ENCODE measurements at regions not wholly inside any gene's neighbourhood (a gene's known extent, or its start where the extent isn't known, plus 50 kb on each side); places are given as distances from the start of the nearest gene placed in this dataset.
"Not testable (repeated sequence)": the region's sequence is repeated elsewhere in the genome, so short reads cannot be mapped to it uniquely, and the experiment has no call there.

GRCh38 chr10:61211468-61211867, 241.7 kb downstream of the TMEM26 start:
- TF ChIP-seq CTCF (IDR thresholded peaks at IDR 0.05; ENCODE audit: insufficient read depth, low read length, poor library complexity, severe bottlenecking), result no peak

GRCh38 chr10:61197057-61197456, 253.1 kb upstream of the RHOBTB1 start:
- DNase-seq (ENCODE audit: extremely low read depth, insufficient read length), result no peak
- no peak for TF ChIP-seq CTCF (IDR thresholded peaks at IDR 0.05; ENCODE audit: insufficient read depth, low read length, poor library complexity, severe bottlenecking)
- no peak overlapping the region for H3K4me3 ChIP-seq (replicated peaks; ENCODE audit: low read depth, low read length)
- H3K27me3 ChIP-seq (replicated peaks; ENCODE audit: control insufficient read depth, insufficient read depth, low read length), result no peaks in the 10 kb centered on the region
- no peaks in the 10 kb centered on the region for H3K36me3 ChIP-seq (ENCODE audit: control insufficient read depth, insufficient read depth, low read length)

More at GRCh38 chr10:61211468-61211867, 241.7 kb downstream of the TMEM26 start:
- no peak overlapping the region for H3K4me3 ChIP-seq (replicated peaks; ENCODE audit: low read depth, low read length)
- H3K36me3 ChIP-seq (ENCODE audit: control insufficient read depth, insufficient read depth, low read length), result no peaks in the 10 kb centered on the region
- DNase-seq (ENCODE audit: extremely low read depth, insufficient read length), result no peak
- H3K27me3 ChIP-seq (replicated peaks; ENCODE audit: control insufficient read depth, insufficient read depth, low read length), result no peaks in the 10 kb centered on the region

GRCh38 chr10:61195211-61195610, 251.2 kb upstream of the RHOBTB1 start:
- H3K27me3 ChIP-seq (replicated peaks; ENCODE audit: control insufficient read depth, insufficient read depth, low read length), result no peaks in the 10 kb centered on the region
- H3K4me3 ChIP-seq (replicated peaks; ENCODE audit: low read depth, low read length), result no peak overlapping the region
- TF ChIP-seq CTCF (IDR thresholded peaks at IDR 0.05; ENCODE audit: insufficient read depth, low read length, poor library complexity, severe bottlenecking), result no peak
- no peaks in the 10 kb centered on the region for H3K36me3 ChIP-seq (ENCODE audit: control insufficient read depth, insufficient read depth, low read length)
- no peak for DNase-seq (ENCODE audit: extremely low read depth, insufficient read length)

- not testable (repeated sequence) for H3K4me3 ChIP-seq (replicated peaks; ENCODE audit: low read depth, low read length); H3K27me3 ChIP-seq (replicated peaks; ENCODE audit: control insufficient read depth, insufficient read depth, low read length); DNase-seq (ENCODE audit: extremely low read depth, insufficient read length); H3K36me3 ChIP-seq (ENCODE audit: control insufficient read depth, insufficient read depth, low read length)
Observed at GRCh38 chr10:61192589-61192988, 248.6 kb upstream of the RHOBTB1 start.

GRCh38 chr10:61192042-61192441, 248.1 kb upstream of the RHOBTB1 start:
- Histone ChIP-seq H3K4me3 (replicated peaks; ENCODE audit: low read depth, low read length) (no peak overlapping the region), H3K27me3 (replicated peaks; ENCODE audit: control insufficient read depth, insufficient read depth, low read length) (no peaks in the 10 kb centered on the region), H3K36me3 (ENCODE audit: control insufficient read depth, insufficient read depth, low read length) (no peaks in the 10 kb centered on the region)
- no peak for DNase-seq (ENCODE audit: extremely low read depth, insufficient read length)
- no peak for TF ChIP-seq CTCF (IDR thresholded peaks at IDR 0.05; ENCODE audit: insufficient read depth, low read length, poor library complexity, severe bottlenecking)

- H3K4me3 ChIP-seq (replicated peaks; ENCODE audit: low read depth, low read length), result no peak overlapping the region
- H3K27me3 ChIP-seq (replicated peaks; ENCODE audit: control insufficient read depth, insufficient read depth, low read length), result no peaks in the 10 kb centered on the region
- no peaks in the 10 kb centered on the region for H3K36me3 ChIP-seq (ENCODE audit: control insufficient read depth, insufficient read depth, low read length)
- no peak for TF ChIP-seq CTCF (IDR thresholded peaks at IDR 0.05; ENCODE audit: insufficient read depth, low read length, poor library complexity, severe bottlenecking)
- no peak for DNase-seq (ENCODE audit: extremely low read depth, insufficient read length)
Observed at GRCh38 chr10:61189912-61190311, 245.9 kb upstream of the RHOBTB1 start.
